DND-41 (cell line): ENCODE measurements at regions not wholly inside any gene's neighbourhood (a gene's known extent, or its start where the extent isn't known, plus 50 kb on each side); places are given as distances from the start of the nearest gene placed in this dataset.

Source experiments
- ATAC-seq: fragments of 200-7000 bp; cut with Tn5 transposase; 3 replicates; pipeline ENCODE4 v1.9.1; 2021; ENCODE audit warnings: low read depth; ENCODE audit not compliant: insufficient read depth
- DNase-seq: peaks from one replicate; pipeline ENCODE4 v3.0.0-alpha.2; 2020
- H2AFZ ChIP-seq: 2 replicates; pipeline ENCODE4 v1.6.0; 2012; ENCODE audit warnings: low read depth, low read length
- H3K27ac ChIP-seq: 2 replicates; pipeline ENCODE4 v1.5.1; 2012; ENCODE audit warnings: low read length, inconsistent platforms
- H3K27me3 ChIP-seq: fragments of 200-600 bp; sonication (generic); 2 replicates; pipeline ENCODE4 v1.6.0; 2012; ENCODE audit warnings: low read length, mild to moderate bottlenecking, inconsistent platforms; ENCODE audit not compliant: insufficient read depth, poor library complexity
- H3K36me3 ChIP-seq: 2 replicates; pipeline ENCODE4 v1.5.1; 2012; ENCODE audit warnings: low read length, inconsistent platforms; ENCODE audit not compliant: insufficient read depth
- H3K4me1 ChIP-seq: 2 replicates; pipeline ENCODE4 v1.5.1; 2012; ENCODE audit warnings: mild to moderate bottlenecking, low read length; ENCODE audit not compliant: insufficient read depth
- H3K4me2 ChIP-seq: 2 replicates; pipeline ENCODE4 v1.6.0; 2012; ENCODE audit warnings: mild to moderate bottlenecking, moderate library complexity, low read length, inconsistent platforms; ENCODE audit not compliant: insufficient read depth
- H3K4me3 ChIP-seq, 2 experiments: fragments of 200-600 bp in 1 of 2; shearing (Covaris generic) in 1 of 2; 2 replicates each; pipeline ENCODE4 v1.5.1; 2012 to 2016; ENCODE audit warnings: inconsistent platforms in 2 of 2, low read length in 2 of 2, mild to moderate bottlenecking in 2 of 2, low read depth in 1 of 2, moderate library complexity in 1 of 2
- H3K79me2 ChIP-seq: 2 replicates; pipeline ENCODE4 v1.6.0; 2012; ENCODE audit warnings: low read length, inconsistent platforms; ENCODE audit not compliant: insufficient read depth
- H3K9ac ChIP-seq: 2 replicates; pipeline ENCODE4 v1.6.0; 2012; ENCODE audit warnings: low read depth, mild to moderate bottlenecking, inconsistent platforms, low read length, moderate library complexity
- H3K9me3 ChIP-seq: 2 replicates; pipeline ENCODE4 v1.5.1; 2012; ENCODE audit warnings: low read length, moderate library complexity, mild to moderate bottlenecking, inconsistent platforms; ENCODE audit not compliant: insufficient read depth, severe bottlenecking
- H4K20me1 ChIP-seq: 2 replicates; pipeline ENCODE4 v1.6.0; 2012; ENCODE audit warnings: low read length; ENCODE audit not compliant: insufficient read depth
- EZH2 ChIP-seq: IDR thresholded peaks from 3 replicates; pipeline ENCODE4 v1.6.1; 2012; ENCODE audit warnings: borderline replicate concordance, low read depth, mild to moderate bottlenecking, moderate library complexity, low read length, inconsistent platforms; ENCODE audit not compliant: severe bottlenecking
- TF ChIP-seq, protein P1 (sequence below): IDR thresholded peaks from 2 replicates; pipeline ENCODE4 v1.5.1; 2012; ENCODE audit warnings: borderline replicate concordance, low read length, moderate library complexity, mild to moderate bottlenecking; ENCODE audit not compliant: poor library complexity, severe bottlenecking; ENCODE audit errors: extremely low read depth

GRCh38 chr11:80698637-80699036 lies 1257.8 kb upstream of the TENM4 start:
- Histone ChIP-seq H3K9me3 (no peaks in the 10 kb centered on the region), H4K20me1 (no peaks in the 10 kb centered on the region), H3K4me2 (no peak overlapping the region), H3K4me3 (no peak overlapping the region), H3K27me3 (no peaks in the 10 kb centered on the region), H3K27ac (no peak overlapping the region), H3K9ac (no peak overlapping the region), H2AFZ (no peak overlapping the region), H3K4me1 (no peaks in the 10 kb centered on the region), H3K79me2 (no peaks in the 10 kb centered on the region), H3K36me3 (no peaks in the 10 kb centered on the region)
- TF ChIP-seq, protein P1, sequence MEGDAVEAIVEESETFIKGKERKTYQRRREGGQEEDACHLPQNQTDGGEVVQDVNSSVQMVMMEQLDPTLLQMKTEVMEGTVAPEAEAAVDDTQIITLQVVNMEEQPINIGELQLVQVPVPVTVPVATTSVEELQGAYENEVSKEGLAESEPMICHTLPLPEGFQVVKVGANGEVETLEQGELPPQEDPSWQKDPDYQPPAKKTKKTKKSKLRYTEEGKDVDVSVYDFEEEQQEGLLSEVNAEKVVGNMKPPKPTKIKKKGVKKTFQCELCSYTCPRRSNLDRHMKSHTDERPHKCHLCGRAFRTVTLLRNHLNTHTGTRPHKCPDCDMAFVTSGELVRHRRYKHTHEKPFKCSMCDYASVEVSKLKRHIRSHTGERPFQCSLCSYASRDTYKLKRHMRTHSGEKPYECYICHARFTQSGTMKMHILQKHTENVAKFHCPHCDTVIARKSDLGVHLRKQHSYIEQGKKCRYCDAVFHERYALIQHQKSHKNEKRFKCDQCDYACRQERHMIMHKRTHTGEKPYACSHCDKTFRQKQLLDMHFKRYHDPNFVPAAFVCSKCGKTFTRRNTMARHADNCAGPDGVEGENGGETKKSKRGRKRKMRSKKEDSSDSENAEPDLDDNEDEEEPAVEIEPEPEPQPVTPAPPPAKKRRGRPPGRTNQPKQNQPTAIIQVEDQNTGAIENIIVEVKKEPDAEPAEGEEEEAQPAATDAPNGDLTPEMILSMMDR: no peak
- TF ChIP-seq EZH2: no peak
- DNase-seq (no peak), ATAC-seq (no peak)

GRCh38 chr11:80694385-80694784 lies 1253.6 kb upstream of the TENM4 start:
- ATAC-seq: no peak
- Histone ChIP-seq H3K27me3 (no peaks in the 10 kb centered on the region), H3K27ac (no peak overlapping the region), H3K9me3 (no peaks in the 10 kb centered on the region), H3K79me2 (no peaks in the 10 kb centered on the region), H3K9ac (no peak overlapping the region), H3K4me2 (no peak overlapping the region), H4K20me1 (no peaks in the 10 kb centered on the region), H3K4me1 (no peaks in the 10 kb centered on the region), H3K36me3 (no peaks in the 10 kb centered on the region), H2AFZ (no peak overlapping the region), H3K4me3 (no peak overlapping the region)
- no peak for DNase-seq
- TF ChIP-seq, protein P1: no peak
- no peak for TF ChIP-seq EZH2

- Histone ChIP-seq H3K36me3 (no peaks in the 10 kb centered on the region), H3K4me2 (no peak overlapping the region), H3K79me2 (no peaks in the 10 kb centered on the region), H3K4me1 (no peaks in the 10 kb centered on the region), H3K9me3 (no peaks in the 10 kb centered on the region), H3K27ac (no peak overlapping the region), H3K27me3 (no peaks in the 10 kb centered on the region), H2AFZ (no peak overlapping the region), H4K20me1 (no peaks in the 10 kb centered on the region), H3K9ac (no peak overlapping the region), H3K4me3 (no peak overlapping the region)
- TF ChIP-seq EZH2: no peak
- TF ChIP-seq, protein P1: no peak
- ATAC-seq (no peak), DNase-seq (no peak)
Observed at GRCh38 chr11:80687941-80688340, 1247.1 kb upstream of the TENM4 start.

DNA sequence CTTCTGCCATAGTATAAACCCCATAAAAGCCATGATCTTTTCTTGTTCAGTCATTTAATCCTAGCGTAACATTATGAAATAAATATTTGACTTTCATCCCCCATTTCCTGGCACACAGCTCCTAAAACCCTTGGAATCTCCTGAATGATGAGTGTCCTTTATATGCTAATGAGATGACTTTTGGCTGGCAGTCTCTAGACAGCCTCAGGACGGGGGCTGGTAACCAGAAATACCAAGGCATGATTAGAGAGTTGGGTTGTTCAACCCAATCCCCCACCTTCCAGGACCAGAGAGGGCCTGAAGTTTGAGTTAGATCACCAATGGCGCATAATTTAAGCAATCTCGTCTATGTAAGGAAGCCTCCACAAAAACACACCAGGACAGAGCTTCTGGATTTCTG lies 1246.1 kb upstream of the TENM4 start:
- Histone ChIP-seq H3K4me3 (no peak overlapping the region), H2AFZ (no peak overlapping the region), H3K9ac (no peak overlapping the region), H3K4me1 (no peaks in the 10 kb centered on the region), H4K20me1 (no peaks in the 10 kb centered on the region), H3K27me3 (no peaks in the 10 kb centered on the region), H3K36me3 (no peaks in the 10 kb centered on the region), H3K4me2 (no peak overlapping the region), H3K79me2 (no peaks in the 10 kb centered on the region), H3K9me3 (no peaks in the 10 kb centered on the region), H3K27ac (no peak overlapping the region)
- ATAC-seq: no peak
- no peak for DNase-seq
- no peak for TF ChIP-seq EZH2
- TF ChIP-seq, protein P1: no peak
